T-cell (primary cell): ENCODE measurements at regions not wholly inside any gene's neighbourhood (a gene's known extent, or its start where the extent isn't known, plus 50 kb on each side); places are given as distances from the start of the nearest gene placed in this dataset.

Experiments
- ATAC-seq, 4 experiments: fragments of 200-7000 bp in 3 of 4; fragments of 150-1000 bp in 1 of 4; cut with Tn5 transposase; replicated peaks in 1 of 4; 1 replicate in 3 of 4; 2 replicates in 1 of 4; pipeline ENCODE4 v1.10.0; 2021; ENCODE audit warnings: moderate library complexity in 3 of 4, mild to moderate bottlenecking in 2 of 4, moderate number of reproducible peaks in 1 of 4
- CTCF ChIA-PET, 2 donors: fragments of 300-600 bp; sonication (Branson Sonifier 250); formaldehyde crosslinking; loops; one replicate each; lab custom pipeline; 2022; ENCODE audit warnings: antibody characterized with exemption in 2 of 2; lab: Charles Lee
- POLR2A ChIA-PET, 2 donors: fragments of 300-600 bp; sonication (Branson Sonifier 250); formaldehyde crosslinking; loops; one replicate each; lab custom pipeline; 2022; ENCODE audit warnings: antibody characterized with exemption in 2 of 2; lab: Charles Lee
- DNase-seq, 35 experiments: peaks; one replicate each; pipeline versions ENCODE4 v3.0.0 to v3.0.0-alpha.2; 2013 to 2023
- H3K27ac ChIP-seq: one replicate; pipeline ENCODE4 v1.5.1; 2013; ENCODE audit warnings: low read length
- H3K27me3 ChIP-seq, 2 experiments: replicated peaks in 1 of 2; 1 replicate in 1 of 2; 2 replicates in 1 of 2; pipeline versions ENCODE4 v1.6.1 to v1.7.0; 2013; ENCODE audit warnings: low read length in 1 of 2, mixed read lengths in 1 of 2; ENCODE audit not compliant: control insufficient read depth in 2 of 2, insufficient read depth in 2 of 2; ENCODE audit errors: extremely low read depth in 1 of 2
- H3K36me3 ChIP-seq, 2 donors: 1 replicate in 1 of 2; 2 replicates in 1 of 2; pipeline versions ENCODE4 v1.6.1 to v1.7.0; 2013; ENCODE audit warnings: low read length in 1 of 2; ENCODE audit not compliant: control insufficient read depth in 2 of 2, insufficient read depth in 1 of 2; ENCODE audit errors: extremely low read depth in 1 of 2
- H3K4me1 ChIP-seq, 2 experiments: 1 replicate in 1 of 2; 2 replicates in 1 of 2; pipeline versions ENCODE4 v1.6.1 to v1.7.0; 2013; ENCODE audit warnings: low read length in 2 of 2, mixed read lengths in 1 of 2; ENCODE audit not compliant: insufficient read depth in 2 of 2, control insufficient read depth in 1 of 2; ENCODE audit errors: extremely low read depth in 1 of 2
- H3K4me3 ChIP-seq, 2 donors: 1 replicate in 1 of 2; 2 replicates in 1 of 2; pipeline versions ENCODE4 v1.5.1 to v1.7.0; 2013; ENCODE audit warnings: mild to moderate bottlenecking in 2 of 2, low read length in 1 of 2, moderate library complexity in 1 of 2; ENCODE audit not compliant: control insufficient read depth in 1 of 2; ENCODE audit errors: extremely low read depth in 1 of 2
- H3K9me3 ChIP-seq: 2 replicates; pipeline ENCODE4 v1.7.0; 2013
- H3K27ac Mint-ChIP-seq, 2 donors: one replicate each; pipeline ENCODE4 v1.8.0; 2020 to 2021; ENCODE audit warnings: mild to moderate bottlenecking in 2 of 2, mixed read lengths in 2 of 2
- H3K27me3 Mint-ChIP-seq, 2 donors: one replicate each; pipeline ENCODE4 v1.8.0; 2021 to 2022; ENCODE audit warnings: mixed read lengths in 2 of 2
- H3K36me3 Mint-ChIP-seq: one replicate; pipeline ENCODE4 v1.8.0; 2021; ENCODE audit warnings: mixed read lengths
- H3K4me1 Mint-ChIP-seq, 3 donors: one replicate each; pipeline ENCODE4 v1.8.0; 2020 to 2022; ENCODE audit warnings: mixed read lengths in 3 of 3, mild to moderate bottlenecking in 1 of 3
- H3K4me3 Mint-ChIP-seq, 3 donors: one replicate each; pipeline ENCODE4 v1.8.0; 2020 to 2022; ENCODE audit warnings: mild to moderate bottlenecking in 3 of 3, mixed read lengths in 3 of 3, moderate library complexity in 3 of 3
- H3K9me3 Mint-ChIP-seq, 3 donors: one replicate each; pipeline ENCODE4 v1.8.0; 2020 to 2022; ENCODE audit warnings: mixed read lengths in 3 of 3
- WGBS: methylation state at CpG from one replicate; pipeline ENCODE4 v1.1.5; 2013; ENCODE audit warnings: missing lambda C conversion rate; ENCODE audit not compliant: insufficient coverage; 5-methylcytosine and 5-hydroxymethylcytosine counted together

DNA sequence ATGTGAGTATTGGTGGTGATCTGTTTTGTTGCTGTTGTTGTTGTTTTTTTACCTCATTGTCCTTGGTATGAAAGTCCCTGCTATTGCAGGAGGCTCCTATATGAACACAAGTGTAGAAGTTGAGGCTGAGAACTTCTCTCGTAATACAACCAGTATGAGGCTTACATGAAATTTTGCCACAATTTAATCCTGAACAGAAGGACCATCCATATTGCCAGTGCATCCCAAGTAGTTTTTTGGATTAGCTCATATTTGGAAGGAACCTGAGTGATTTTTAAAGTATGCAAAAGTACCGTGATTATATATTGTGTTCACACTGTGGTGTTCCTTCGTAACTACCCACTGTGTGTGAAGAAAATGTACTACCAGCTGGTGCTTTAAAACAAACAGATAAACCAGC lies 2095.5 kb upstream of the WWC1 start:
- WGBS = 100% methylated on average over 1 of the region's 3 CpGs
- H3K36me3 Mint-ChIP-seq = no peaks in the 10 kb centered on the region
- ChIA-PET CTCF (no interaction called here), POLR2A (no interaction called here)
- H3K9me3 ChIP-seq = no peaks in the 10 kb centered on the region
- no peaks in the 10 kb centered on the region for H3K4me1 ChIP-seq
- H3K4me3 Mint-ChIP-seq = no peak overlapping the region
- H3K27me3 ChIP-seq = no peaks in the 10 kb centered on the region
- no peak overlapping the region for H3K4me3 ChIP-seq
- H3K27me3 Mint-ChIP-seq = no peaks in the 10 kb centered on the region
- no peak overlapping the region for H3K27ac ChIP-seq
- peaks cover 3 to 20% (median 4%) of the 10 kb centered on the region in 3 donors for H3K9me3 Mint-ChIP-seq
- no peak for ATAC-seq
- no peaks in the 10 kb centered on the region for H3K36me3 ChIP-seq
- DNase-seq = no peak
- no peaks in the 10 kb centered on the region for H3K4me1 Mint-ChIP-seq
- no peak overlapping the region for H3K27ac Mint-ChIP-seq

DNA sequence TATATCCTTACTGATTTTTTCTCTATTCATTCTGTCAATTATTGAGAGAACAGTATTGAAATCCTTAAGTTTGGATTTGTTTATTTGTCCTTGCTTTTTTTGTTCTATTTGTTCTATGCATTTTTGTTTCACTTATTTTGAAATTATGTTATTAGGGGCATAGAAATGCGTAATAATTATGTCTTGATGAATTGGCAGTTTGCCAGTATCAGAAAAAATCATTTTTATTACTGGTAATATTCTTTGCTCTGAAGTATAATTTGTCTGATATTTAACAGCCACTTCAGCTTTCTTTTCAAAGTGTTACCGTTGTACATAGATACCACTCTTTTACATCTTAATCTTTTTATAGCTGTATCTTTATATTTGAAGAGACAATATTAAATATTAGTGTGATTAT lies 2090.9 kb upstream of the WWC1 start:
- Histone ChIP-seq H3K4me3 (no peak overlapping the region), H3K36me3 (no peaks in the 10 kb centered on the region), H3K9me3 (no peaks in the 10 kb centered on the region), H3K27ac (no peak overlapping the region), H3K27me3 (no peaks in the 10 kb centered on the region), H3K4me1 (no peaks in the 10 kb centered on the region)
- Mint-ChIP-seq H3K4me3 (no peak overlapping the region), H3K27ac (no peak overlapping the region), H3K36me3 (no peaks in the 10 kb centered on the region), H3K4me1 (no peaks in the 10 kb centered on the region), H3K9me3 (peaks cover 4 to 8% (median 6%) of the 10 kb centered on the region in 3 donors), H3K27me3 (no peaks in the 10 kb centered on the region)
- ATAC-seq (no peak), DNase-seq (no peak)
- WGBS = no CpG with 5 or more reads among the region's 2 CpGs
- ChIA-PET POLR2A (no interaction called here), CTCF (no interaction called here)

DNA sequence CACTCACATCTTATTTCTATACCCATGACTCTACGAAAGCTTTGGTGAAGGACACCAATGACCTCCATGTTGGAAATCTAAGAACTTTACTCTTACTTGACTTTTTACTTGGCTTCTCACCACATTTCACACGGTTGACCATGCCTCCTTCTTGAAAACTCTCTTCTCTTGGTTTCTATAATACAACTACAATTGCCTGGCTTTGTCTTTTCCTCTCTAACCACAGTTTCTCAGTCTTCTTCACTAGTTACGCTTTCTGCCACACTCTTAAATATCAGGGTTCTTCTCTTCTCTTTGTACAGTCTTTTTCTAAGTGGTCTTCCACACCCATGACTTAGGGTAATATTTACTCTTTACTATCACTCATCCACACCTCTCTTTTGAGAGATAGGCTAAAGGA lies 2079.8 kb upstream of the WWC1 start:
- ATAC-seq (no peak), DNase-seq (no peak)
- Mint-ChIP-seq H3K4me1 (no peaks in the 10 kb centered on the region), H3K27ac (no peak overlapping the region), H3K27me3 (no peaks in the 10 kb centered on the region), H3K4me3 (no peak overlapping the region), H3K9me3 (peaks cover 8 to 18% (median 8%) of the 10 kb centered on the region in 3 donors), H3K36me3 (no peaks in the 10 kb centered on the region)
- POLR2A ChIA-PET = no interaction called here
- 63% methylated on average over 2 of the region's 3 CpGs for WGBS
- Histone ChIP-seq H3K4me1 (no peaks in the 10 kb centered on the region), H3K27me3 (no peaks in the 10 kb centered on the region), H3K4me3 (no peak overlapping the region), H3K9me3 (no peaks in the 10 kb centered on the region), H3K36me3 (no peaks in the 10 kb centered on the region), H3K27ac (no peak overlapping the region)
- CTCF ChIA-PET = no interaction called here

DNA sequence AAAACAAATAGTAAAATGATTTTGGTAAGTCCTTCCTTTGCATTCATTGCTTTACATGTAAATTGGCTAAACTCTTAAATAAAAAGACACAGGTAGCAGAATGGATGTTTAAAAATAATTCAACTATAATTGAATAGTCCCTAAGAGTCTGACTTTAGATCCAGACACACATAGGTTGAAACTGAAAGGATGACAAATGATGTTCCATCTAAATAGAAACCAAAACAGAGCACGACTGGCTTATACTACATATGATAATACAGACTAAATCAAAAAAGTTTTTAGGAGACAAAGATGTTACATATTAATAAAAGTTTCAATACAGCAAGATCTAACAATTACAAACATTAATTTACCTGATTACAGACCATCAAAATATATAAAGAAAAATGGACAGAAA lies 2055.1 kb upstream of the WWC1 start:
- Histone ChIP-seq H3K27ac (no peak overlapping the region), H3K4me1 (no peaks in the 10 kb centered on the region), H3K27me3 (no peaks in the 10 kb centered on the region), H3K9me3 (peaks cover 2% of the 10 kb centered on the region), H3K4me3 (no peak overlapping the region), H3K36me3 (no peaks in the 10 kb centered on the region)
- Mint-ChIP-seq H3K36me3 (no peaks in the 10 kb centered on the region), H3K27me3 (no peaks in the 10 kb centered on the region), H3K4me3 (no peak overlapping the region), H3K4me1 (no peaks in the 10 kb centered on the region), H3K9me3 (peaks cover 9 to 27% (median 21%) of the 10 kb centered on the region in 3 donors), H3K27ac (no peak overlapping the region)
- no peak for DNase-seq
- ATAC-seq = no peak
- WGBS = no CpG with 5 or more reads among the region's 1 CpG
- CTCF ChIA-PET = no interaction called here
- POLR2A ChIA-PET = no interaction called here

DNA sequence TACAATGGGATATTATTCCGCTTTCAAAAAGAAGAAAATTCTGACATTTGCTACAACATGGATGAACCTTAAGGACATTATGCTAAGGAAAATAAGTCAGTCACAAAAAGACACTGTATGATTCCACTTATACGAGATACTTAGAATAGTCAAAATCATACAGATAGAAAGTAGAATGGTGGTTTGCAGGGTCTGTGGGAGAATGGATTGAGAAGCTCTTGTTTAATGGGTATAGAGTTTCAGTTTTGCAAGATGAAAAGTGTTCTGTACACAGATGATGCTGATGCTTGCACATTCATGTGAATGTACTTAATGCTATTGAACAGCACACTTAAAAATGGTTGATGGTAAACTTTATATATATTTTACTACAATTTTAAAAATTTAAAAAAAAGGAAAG lies 2050.7 kb upstream of the WWC1 start:
- DNase-seq (no peak), ATAC-seq (no peak)
- Mint-ChIP-seq H3K27me3 (no peaks in the 10 kb centered on the region), H3K4me1 (no peaks in the 10 kb centered on the region), H3K36me3 (no peaks in the 10 kb centered on the region), H3K27ac (no peak overlapping the region), H3K9me3 (peaks cover 14 to 26% (median 19%) of the 10 kb centered on the region in 3 donors), H3K4me3 (no peak overlapping the region)
- no CpG with 5 or more reads among the region's 2 CpGs for WGBS
- Histone ChIP-seq H3K27me3 (no peaks in the 10 kb centered on the region), H3K36me3 (no peaks in the 10 kb centered on the region), H3K4me3 (no peak overlapping the region), H3K9me3 (peaks cover 2% of the 10 kb centered on the region), H3K4me1 (no peaks in the 10 kb centered on the region), H3K27ac (no peak overlapping the region)
- ChIA-PET CTCF (no interaction called here), POLR2A (no interaction called here)

GRCh38 chr5:166245556-166245955 lies 2045.9 kb upstream of the WWC1 start:
- Histone ChIP-seq H3K4me1 (no peaks in the 10 kb centered on the region), H3K36me3 (no peaks in the 10 kb centered on the region), H3K27ac (no peak overlapping the region), H3K9me3 (peaks cover 8% of the 10 kb centered on the region), H3K27me3 (no peaks in the 10 kb centered on the region), H3K4me3 (no peak overlapping the region)
- POLR2A ChIA-PET = no interaction called here
- no peaks in the 10 kb centered on the region for H3K4me1 Mint-ChIP-seq
- H3K27ac Mint-ChIP-seq = no peak overlapping the region
- no peaks in the 10 kb centered on the region for H3K36me3 Mint-ChIP-seq
- CTCF ChIA-PET = no interaction called here
- ATAC-seq (no peak), DNase-seq (no peak)
- no peaks in the 10 kb centered on the region for H3K27me3 Mint-ChIP-seq
- no CpG with 5 or more reads among the region's 2 CpGs for WGBS
- H3K4me3 Mint-ChIP-seq = no peak overlapping the region
- H3K9me3 Mint-ChIP-seq = peaks cover 11 to 29% (median 22%) of the 10 kb centered on the region in 3 donors

- ChIA-PET POLR2A (no interaction called here), CTCF (no interaction called here)
- Mint-ChIP-seq H3K27me3 (no peaks in the 10 kb centered on the region), H3K27ac (no peak overlapping the region), H3K4me1 (no peaks in the 10 kb centered on the region), H3K9me3 (peaks cover 9 to 15% (median 14%) of the 10 kb centered on the region in 3 donors), H3K4me3 (no peak overlapping the region), H3K36me3 (no peaks in the 10 kb centered on the region)
- H3K27ac ChIP-seq = no peak overlapping the region
- H3K4me3 ChIP-seq = no peak overlapping the region
- no peaks in the 10 kb centered on the region for H3K27me3 ChIP-seq
- DNase-seq (no peak), ATAC-seq (no peak)
- H3K9me3 ChIP-seq = peaks cover 8% of the 10 kb centered on the region
- H3K4me1 ChIP-seq = no peaks in the 10 kb centered on the region
- WGBS = no CpG with 5 or more reads among the region's 4 CpGs
- H3K36me3 ChIP-seq = no peaks in the 10 kb centered on the region
Observed at GRCh38 chr5:166251786-166252185, 2039.7 kb upstream of the WWC1 start.
